NCI-H446 (cell line): ENCODE measurements at regions not wholly inside any gene's neighbourhood (a gene's known extent, or its start where the extent isn't known, plus 50 kb on each side); places are given as distances from the start of the nearest gene placed in this dataset.
"Not testable (repeated sequence)": the region's sequence is repeated elsewhere in the genome, so short reads cannot be mapped to it uniquely, and the experiment has no call there.

ENCODE experiments used
- DNase-seq, 2 experiments: peaks; one replicate each; lab custom pipeline; 2025; lab: John Stamatoyannopoulos, UW

DNA sequence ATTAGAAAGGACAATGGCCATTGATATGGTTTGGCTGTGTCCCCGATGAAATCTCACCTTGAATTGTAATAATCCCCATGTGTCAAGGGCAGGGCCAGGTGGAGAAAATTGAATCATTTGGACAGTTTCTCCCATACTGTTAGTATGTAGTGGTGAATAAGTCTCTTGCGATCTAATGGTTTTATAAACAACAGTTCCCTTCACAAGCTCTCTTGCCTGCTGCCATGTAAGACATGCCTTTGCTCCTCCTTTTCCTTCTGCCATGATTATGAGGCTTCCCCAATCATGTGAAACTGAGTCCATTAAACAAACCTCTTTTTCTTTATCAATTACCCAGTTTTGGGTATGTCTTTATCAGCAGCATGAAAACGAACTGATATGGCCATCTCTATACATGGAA, 302.7 kb downstream of the SFMBT2 start:
- DNase-seq = no peak

DNA sequence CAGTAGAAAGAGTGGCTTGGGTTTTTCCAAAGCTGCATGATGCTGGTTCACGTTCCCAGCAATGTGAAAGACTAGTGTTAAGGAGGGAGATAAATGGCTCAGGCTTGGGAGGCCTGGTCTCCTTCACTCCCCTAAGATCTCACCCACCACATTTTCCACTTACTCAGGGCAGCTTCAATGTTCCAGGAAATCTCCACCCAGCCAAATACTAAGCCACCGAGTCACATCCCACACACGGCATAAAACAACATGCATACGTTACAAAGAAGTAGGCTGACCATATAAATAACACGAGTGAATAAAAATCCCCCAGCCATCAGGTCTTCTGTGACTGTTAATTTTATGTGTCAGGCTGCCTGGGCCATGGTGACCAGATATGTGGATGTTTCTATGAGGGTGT, 303.5 kb downstream of the SFMBT2 start:
- no peak for DNase-seq

DNA sequence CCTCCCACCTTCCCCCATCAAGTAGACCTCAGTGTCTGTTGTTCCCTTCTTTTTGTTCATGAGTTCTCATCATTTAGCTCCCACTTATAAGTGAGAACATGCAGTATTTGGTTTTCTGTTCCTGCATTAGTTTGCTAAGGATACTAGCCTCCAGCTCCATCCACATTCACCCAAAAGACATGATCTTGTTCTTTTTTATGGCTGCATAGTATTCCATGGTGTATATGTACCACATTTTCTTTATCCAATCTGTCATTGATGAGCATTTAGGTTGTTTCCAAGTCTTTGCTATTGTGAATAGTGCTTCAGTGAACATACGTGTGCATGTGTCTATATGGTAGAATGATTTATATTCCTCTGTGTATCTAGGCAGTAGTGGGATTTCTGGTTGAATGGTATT, 306.5 kb downstream of the SFMBT2 start:
- not testable (repeated sequence) for DNase-seq

DNA sequence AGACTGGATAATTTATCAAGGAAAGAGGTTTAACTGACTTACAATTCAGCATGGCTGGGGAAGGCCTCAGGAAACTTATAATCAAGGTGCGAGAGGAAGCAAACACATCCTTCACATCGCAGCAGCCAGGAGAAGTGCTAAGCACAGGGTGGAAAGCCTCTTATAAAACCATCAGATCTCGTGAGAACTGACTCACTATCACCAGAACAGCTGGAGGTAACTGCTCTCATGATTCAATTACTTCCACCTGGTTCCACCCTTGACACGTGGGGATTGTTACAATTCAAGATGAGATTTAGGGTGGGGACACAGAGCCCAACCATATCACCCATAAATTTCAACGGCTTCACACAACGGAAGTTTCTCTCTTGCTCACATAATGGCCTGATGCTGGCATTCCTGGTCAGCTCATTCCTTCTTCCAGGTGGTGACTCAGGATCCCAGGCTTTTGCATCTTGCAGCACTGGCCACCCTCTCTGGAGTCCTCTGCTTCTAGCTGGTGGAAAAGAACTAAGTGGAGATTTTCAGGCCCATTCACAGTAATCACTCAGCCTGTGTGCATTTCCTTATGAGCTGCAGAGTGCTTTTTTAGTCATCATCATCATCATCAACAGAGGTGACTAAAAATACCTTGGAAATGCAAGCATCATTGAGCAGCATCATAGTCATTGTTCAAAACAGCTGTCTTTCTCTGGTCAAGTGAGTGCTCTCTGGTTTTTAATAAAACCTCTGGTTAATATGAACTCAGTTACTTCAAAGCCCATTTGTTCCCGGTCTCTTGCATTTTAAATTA, 308.1 kb downstream of the SFMBT2 start:
- DNase-seq = no peak

DNA sequence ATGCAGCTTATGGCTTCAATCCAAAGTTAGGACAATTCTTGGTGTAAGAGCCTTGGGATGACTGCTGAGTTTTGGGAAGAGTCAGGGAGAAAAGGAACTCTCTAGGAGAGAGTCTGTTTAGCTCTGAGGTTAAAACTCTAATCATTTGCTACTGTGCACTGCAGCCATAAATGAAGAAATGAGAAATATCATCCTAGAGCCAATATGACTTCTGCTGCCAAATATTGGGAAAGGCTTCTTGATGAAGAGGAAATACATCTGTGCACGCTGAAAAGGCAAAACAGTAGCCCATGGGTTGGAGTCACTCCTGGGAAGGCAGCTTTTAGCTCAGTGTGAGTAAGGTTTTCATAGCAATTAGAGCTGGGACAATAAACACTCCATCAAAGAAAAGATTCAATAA, 308.8 kb downstream of the SFMBT2 start:
- no peak for DNase-seq

DNA sequence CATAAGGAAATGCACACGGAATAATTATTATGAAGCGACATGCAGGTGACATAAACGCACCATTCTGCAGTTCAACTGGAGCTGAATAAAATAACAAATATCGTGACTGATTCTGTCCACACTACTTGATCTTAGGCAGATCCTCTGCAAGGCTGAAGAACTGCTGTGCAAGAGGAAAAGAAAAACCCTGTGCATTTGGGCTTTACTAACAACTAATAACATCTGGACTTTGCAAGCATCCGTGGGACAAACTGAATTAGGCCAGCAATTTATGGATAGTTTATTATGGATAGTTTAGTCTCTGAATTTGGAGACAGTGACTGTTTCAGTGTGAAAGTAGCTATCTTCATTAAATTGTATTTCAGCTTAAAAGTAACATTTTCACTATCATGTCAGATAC, 309.4 kb downstream of the SFMBT2 start:
- no peak for DNase-seq

DNA sequence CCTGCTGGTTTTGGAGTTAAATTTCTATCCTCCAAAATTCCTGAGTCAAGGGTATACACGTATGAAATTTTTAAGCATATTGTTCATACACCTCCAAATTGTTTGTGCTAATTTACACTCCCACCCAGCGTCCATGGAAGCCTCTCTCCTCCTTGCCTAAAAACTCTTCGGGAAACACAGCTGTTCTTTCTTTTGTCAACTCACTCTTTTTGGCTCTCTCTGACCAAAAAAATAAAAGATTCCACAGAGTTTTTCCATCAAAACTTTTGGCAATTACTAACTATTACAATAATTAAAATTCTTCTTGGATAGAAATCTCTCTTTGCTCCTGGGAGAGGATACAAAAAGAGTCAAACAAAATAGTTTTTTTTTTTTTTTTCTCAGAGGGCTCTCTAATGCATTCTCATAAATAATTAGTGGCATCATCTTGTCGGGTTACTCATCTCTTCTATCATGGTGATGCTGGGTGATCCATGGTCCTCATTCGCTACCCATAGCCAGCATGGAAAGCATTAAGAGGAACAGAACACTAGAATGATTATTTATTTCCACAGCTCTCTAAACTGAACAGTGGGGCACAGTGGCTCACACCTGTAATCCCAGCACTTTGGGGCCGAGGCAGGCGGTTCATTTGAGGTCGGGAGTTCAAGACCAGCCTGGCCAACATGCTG, 310.7 kb downstream of the SFMBT2 start:
- DNase-seq = no peak

DNA sequence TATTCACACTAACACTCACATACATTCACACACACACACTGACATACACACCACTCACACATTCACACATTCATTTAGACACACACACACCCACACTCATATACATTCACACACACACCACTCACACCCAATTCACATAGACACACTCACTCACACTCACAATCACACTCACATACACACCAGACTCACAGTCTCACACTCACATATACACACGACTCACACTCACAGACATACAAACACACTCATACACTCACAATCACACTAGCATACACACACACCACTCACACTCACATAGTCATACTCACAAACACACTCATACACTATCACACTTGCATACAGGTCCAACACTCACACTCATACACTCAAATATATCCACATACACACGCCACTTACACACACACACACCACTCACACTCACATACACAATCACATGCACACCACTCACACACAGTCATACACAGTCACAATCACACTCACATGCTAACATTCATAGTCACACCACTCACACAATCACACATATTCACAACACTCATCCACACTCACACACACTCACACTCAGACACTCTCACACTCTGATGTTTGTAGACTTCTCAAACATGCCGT, 312.6 kb downstream of the SFMBT2 start:
- DNase-seq = no peak

DNA sequence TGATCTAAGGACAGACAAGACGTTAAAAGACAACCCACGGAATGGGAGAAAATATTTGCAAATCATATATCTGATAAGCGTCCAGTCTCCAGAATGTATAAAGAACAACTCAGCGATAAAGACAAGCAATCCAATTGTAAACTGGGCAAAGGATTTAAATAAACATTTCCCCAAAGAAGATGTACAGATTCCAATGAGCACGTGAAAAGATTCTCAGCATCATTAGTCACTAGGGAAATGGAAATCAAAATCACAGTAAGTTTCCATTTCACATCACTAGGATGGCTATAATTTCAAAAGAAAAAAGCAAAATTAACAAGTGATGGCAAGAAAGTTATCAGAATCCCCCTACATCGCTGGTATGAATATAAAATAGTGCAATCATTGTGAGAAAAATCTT, 316.1 kb downstream of the SFMBT2 start:
- DNase-seq = no peak

DNA sequence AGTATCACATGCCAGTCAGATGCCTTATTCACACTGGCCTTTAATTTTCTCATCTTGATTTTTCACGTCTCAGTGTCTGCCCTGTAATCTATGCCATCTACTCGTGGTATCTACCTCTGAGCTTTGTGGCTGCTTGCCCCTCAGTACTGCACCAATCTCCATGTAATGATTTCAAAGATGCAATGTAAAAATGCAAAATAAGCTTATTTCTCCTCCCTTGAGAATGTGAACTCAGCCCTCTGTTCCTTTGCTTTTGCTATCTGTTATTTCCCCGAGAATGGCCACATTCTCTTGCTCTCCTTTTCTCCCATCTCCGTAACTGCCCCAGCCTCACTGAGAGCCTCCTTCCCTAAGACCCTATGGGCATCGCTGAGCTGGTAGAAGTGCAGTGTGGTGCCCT, 317.5 kb downstream of the SFMBT2 start:
- no peak for DNase-seq

DNA sequence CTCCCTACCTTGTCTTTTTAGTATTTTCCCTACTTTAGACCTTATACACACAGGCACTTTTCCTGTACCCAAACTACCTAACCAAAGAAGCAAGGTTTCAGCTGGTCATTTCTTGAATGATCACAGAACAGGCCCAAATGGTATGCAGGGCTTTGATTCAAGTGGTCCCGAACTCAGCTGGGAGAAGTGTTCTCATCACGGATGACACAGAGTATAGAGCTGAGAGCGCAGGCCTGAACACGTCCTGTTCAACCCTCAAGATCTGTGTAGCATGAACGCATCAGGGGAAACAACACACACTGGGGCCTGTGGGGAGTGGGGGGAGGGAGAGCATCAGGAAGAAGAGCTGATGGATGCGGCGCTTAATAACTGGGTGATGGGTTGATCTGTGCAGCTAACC, 318.2 kb downstream of the SFMBT2 start:
- no peak for DNase-seq

DNA sequence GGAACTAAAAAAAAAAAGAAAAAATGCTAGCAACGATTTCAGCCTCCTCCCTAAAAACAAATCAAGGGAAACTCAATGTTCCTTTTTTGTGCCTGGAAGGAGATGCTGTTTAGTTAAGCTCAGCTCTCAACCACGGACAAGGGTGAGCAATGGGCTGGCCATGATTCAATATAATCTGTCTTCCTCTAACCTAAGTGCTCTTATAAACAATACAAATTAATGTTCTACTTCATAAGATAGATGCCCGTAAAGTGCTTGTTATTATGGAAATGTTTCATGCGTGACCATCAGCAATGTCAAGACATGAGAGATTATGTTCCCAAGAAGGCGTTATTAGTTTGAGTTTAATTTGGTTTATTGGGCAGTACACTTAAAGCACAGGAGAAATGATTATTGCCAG, 320.3 kb downstream of the SFMBT2 start:
- DNase-seq = no peak

DNA sequence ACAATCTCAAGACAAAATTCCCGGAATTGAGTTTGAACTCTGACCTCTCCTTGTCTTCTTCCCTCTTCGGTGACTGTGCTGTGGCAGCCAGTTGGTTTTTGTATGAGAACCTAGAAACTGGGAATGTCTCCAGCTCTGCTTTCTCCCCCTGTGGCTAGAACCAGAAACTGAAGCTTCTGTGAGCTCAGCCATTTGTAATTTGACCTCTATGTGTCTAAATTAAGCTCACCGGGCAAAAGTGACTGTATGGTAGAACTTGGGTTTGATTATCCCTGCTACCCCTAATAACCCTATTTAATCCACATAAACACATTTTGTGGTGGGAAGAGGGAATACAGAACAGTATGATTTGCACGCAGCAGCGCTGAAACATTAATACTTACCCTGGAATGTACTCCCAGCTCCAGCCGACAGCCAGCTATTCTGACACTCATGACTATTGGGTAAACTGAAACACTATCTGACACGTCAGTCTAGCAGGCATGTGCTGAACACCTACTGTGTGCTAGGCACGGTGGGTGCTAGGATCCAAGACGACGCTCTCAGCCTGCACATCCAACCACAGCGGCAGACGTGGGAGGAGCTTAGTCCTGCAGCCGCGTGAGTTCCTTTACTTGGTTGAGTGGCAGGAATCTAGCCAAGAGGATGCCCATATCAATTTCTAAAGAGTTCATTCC, 324.8 kb downstream of the SFMBT2 start:
- no peak for DNase-seq

DNA sequence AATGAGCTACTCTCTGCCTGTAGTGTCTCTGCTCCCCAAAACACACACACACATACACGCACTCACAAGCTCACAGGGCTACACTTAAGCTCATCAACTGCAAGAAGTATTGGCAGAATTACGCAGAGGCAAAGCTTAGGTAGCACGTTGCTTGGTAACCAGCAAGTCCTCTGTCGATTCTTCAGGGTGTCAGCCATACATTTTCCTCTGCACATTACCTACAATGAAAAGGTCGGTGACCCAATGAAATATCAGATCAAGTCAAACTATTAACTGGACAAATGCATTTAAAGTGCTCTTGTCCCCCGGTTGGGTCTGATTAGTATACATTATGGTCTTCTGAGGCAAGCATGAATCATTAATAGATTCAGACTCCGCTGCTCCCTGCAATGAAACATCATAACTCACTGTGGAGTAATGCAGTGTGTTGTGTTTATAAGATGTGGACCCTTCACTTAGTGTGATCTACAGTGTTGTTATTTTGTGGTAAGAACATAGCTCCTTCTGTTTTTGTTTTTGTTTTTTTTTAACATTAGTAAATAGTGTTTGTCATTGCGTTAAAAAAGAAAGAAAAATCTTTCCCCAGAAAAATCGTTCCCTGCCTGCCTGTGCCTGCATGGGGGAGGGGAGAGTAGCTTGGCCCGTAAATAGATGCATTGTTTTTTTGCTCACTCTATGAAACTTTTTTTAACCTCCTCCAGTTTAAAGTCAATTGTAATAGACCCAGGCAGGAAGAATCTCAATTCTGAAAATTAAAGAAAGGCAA, 325.5 kb downstream of the SFMBT2 start:
- DNase-seq = no peak

DNA sequence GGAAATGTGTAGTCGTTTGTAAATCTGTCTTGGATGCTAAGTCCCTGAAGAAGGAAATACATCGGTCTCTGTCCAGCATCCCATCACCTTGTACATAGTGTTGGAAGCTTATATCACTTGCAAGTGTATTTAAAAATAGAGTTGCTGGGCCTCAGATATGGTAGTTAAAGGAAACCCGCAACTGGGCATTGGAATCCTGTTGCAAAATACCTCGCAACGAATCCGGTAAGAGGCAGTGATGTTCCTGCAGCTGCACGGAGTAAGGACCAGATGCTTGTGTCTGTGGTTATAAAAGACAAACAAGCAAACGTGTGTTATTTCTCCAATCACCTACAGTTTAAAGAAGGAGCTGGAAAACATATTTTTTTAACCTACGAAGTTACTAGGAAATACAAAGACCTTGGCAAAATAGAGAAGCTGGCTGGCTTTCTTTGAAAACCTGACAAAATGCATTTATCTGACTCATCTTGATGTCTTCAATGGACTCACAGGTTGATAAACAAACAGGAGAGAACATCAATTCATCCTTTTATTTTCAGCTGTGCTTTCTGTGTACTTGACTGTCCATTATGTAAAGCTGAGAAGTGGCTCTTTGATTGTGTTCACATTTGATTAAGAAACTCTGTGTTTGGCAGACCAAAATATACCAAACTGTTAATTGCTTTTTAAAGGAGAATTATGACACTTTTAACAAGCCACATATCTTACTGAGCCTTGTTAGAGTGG, 326.4 kb downstream of the SFMBT2 start:
- DNase-seq = no peak

DNA sequence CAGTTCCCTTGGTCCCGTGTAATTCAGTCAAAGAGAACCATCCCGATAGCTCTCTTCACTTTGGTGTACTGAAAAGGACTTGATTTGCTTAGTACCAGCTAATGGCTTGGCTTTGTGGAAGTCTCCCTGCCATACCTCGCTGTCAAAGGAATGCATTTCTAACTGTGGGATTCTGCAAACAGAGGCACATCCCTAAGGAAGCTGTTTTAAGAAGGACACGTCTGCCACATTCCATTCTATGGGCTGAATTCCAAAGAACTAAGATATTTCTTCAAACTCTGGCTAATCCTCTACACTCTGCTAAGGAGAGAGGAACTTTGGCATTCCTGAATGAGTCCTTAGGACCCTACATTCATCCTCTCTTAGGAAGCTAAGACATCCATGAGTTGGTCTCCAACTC, 327.9 kb downstream of the SFMBT2 start:
- DNase-seq = no peak

DNA sequence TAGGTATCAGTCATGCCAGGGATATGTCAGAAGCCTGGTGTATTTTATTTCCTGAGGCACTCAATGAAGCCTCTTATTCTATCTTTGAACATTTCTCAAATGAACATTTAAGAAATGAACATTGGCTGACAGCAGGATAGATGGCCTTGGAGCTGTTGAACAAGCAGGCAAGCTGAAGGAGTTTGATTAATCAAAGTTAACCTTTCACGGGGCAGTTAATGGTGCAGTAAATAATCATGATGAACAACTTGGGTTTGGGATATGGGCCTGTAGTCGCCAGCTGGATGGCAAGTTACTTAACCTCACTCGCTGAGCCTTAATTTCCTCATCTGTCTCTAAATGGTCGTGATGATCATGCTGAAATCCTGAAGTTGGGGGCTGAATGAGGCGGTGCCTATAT, 333.0 kb downstream of the SFMBT2 start:
- DNase-seq = no peak

DNA sequence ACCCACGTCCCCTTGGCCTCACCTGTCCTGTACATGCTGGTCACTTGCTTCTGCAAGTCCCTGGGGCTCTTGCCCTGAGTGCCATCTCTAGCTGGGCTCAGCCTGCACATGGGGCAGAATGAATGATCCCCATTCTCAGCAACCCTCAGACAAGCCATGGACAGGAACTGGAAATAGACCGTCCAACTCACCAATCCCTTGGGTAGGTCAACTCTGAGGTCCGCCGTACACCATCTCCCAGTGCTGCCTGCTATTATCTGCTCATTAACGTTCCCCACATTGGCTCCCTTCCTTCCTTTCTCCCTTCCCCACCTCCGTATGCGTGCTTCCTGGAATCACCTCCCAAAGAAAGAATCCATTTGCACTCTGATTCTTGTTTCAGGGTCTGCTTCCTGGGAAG, 335.0 kb downstream of the SFMBT2 start:
- no peak for DNase-seq

DNA sequence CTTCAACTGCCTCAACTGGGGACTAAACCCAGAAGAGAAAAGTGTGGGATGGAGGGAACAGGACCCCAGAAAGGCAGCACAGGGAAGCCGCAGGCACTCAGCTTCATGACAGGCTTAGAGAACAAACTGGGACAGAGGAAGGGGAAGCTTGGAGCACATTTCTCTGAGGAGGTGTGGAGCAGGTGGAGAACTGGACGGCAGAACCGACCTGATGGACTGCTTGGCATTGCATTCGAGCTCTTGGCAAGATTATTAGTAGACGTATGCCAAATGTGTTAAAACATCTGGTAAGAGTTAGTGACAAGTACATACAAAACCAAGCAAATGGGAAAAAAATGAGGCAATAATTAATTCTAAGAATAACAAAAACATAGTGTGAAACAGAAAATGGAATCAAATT, 335.7 kb downstream of the SFMBT2 start:
- DNase-seq = no peak

DNA sequence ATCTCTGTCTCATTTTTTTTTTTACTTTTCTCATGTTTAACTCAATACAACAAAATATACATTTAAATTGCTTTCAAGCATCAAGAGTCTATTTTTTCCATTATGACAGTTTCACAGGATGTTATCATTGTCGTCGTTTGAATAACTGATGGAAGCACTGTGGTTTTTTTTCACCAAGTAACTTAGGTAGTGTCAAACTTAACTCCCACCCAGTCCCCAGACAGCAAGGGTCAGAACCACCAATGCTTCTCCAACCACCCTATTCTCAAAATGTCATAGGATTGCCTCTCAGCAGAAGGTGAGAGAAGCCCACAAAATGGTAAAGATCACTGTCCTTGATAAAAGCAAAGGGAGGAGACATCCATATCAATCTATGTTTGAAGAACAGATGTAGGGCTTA, 339.4 kb downstream of the SFMBT2 start:
- DNase-seq = no peak

DNA sequence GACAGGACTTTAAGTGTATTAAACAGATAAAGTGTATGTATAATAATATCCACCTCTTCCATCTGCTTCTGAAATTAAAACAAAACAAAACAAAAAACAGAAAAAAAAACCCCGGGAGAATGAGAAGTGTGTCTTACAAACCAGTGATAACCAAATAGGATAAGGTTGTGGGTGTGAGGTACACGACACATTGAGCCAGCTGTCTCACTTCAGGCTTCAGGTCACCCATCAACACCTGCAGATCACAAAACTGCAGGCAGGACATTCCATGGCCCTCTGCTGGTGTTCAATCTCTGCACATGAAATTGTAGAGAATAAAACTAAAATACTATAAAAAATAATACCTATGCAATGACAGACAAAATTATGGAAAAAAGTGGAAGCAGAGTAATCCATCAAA, 339.9 kb downstream of the SFMBT2 start:
- no peak for DNase-seq
